Esophagus muscularis mucosa (tissue), 3 donors: ENCODE measurements at regions not wholly inside any gene's neighbourhood (a gene's known extent, or its start where the extent isn't known, plus 50 kb on each side); places are given as distances from the start of the nearest gene placed in this dataset.

Experiments used
- POLR2A ChIP-seq: fragments of 450-650 bp; IDR thresholded peaks from one replicate; pipeline ENCODE4 v1.6.1; 2017; ENCODE audit warnings: antibody characterized with exemption, moderate library complexity, mild to moderate bottlenecking, low read depth
- TF ChIP-seq, protein P1 (sequence below), 3 experiments: fragments of 200-600 bp in 2 of 3; fragments of 450-650 bp in 1 of 3; sonication (generic) in 2 of 3; IDR thresholded peaks; one replicate each; pipeline ENCODE4 v1.5.1; 2017 to 2019; ENCODE audit warnings: antibody characterized with exemption in 3 of 3, mild to moderate bottlenecking in 2 of 3, moderate library complexity in 1 of 3

DNA sequence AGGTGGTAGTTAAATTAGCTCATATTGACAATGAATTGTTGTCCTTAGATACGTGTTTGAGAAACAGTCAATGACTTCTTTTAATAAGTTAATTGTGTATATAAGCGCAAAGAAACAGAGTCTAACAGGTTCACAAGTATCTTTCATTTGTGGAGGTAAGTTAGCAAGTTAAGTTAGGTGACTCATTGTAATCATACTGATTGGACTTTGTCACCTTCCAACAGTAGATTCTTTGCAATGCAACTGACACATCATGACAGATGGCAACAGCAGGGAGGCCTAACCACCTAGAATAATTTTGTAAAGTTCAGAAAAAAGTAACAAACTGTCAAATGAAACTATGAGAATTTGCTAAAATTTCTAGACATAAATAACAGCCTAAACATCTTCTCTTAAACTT, 207.6 kb upstream of the PITX2 start:
- TF ChIP-seq, protein P1, sequence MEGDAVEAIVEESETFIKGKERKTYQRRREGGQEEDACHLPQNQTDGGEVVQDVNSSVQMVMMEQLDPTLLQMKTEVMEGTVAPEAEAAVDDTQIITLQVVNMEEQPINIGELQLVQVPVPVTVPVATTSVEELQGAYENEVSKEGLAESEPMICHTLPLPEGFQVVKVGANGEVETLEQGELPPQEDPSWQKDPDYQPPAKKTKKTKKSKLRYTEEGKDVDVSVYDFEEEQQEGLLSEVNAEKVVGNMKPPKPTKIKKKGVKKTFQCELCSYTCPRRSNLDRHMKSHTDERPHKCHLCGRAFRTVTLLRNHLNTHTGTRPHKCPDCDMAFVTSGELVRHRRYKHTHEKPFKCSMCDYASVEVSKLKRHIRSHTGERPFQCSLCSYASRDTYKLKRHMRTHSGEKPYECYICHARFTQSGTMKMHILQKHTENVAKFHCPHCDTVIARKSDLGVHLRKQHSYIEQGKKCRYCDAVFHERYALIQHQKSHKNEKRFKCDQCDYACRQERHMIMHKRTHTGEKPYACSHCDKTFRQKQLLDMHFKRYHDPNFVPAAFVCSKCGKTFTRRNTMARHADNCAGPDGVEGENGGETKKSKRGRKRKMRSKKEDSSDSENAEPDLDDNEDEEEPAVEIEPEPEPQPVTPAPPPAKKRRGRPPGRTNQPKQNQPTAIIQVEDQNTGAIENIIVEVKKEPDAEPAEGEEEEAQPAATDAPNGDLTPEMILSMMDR (IDR thresholded peaks at IDR 0.05), result no peak
- TF ChIP-seq POLR2A, result no peak
